ENCODE measurements at regions not wholly inside any gene's neighbourhood (a gene's known extent, or its start where the extent isn't known, plus 50 kb on each side); places are given as distances from the start of the nearest gene placed in this dataset.
A peak's percentile ranks its signal among the peaks of the same experiment; 100 is the strongest.

GRCh38 chr20:11170025-11170424 is 496.2 kb upstream of the JAG1 start:
- H3K27ac ChIP-seq: peak overlapping the region; percentile 60 to 66
- H3K9me3 ChIP-seq: no peaks in the 10 kb centered on the region
- H3K27me3 ChIP-seq: no peaks in the 10 kb centered on the region
- H3K4me1 ChIP-seq: peaks cover 0 to 44% (median 11%) of the 10 kb centered on the region in 4 donors
- no peak for TF ChIP-seq CTCF (IDR thresholded peaks at IDR 0.05)
- intact Hi-C loops (cut with DNase I; ENCODE audit: low total_unique reads): no loop called here
- no peak overlapping the region for H3K4me3 ChIP-seq
- no peaks in the 10 kb centered on the region for H3K36me3 ChIP-seq
- DNase-seq: no peak

- H3K4me1 ChIP-seq: peaks cover 0 to 50% (median 13%) of the 10 kb centered on the region in 4 donors
- no peak overlapping the region for H3K4me3 ChIP-seq
- no peak for DNase-seq
- intact Hi-C loops (cut with DNase I; ENCODE audit: low total_unique reads): no loop called here
- no peak for TF ChIP-seq CTCF (IDR thresholded peaks at IDR 0.05)
- peak overlapping the region; percentile 60 to 66 for H3K27ac ChIP-seq
- no peaks in the 10 kb centered on the region for H3K36me3 ChIP-seq
- no peaks in the 10 kb centered on the region for H3K27me3 ChIP-seq
- no peaks in the 10 kb centered on the region for H3K9me3 ChIP-seq
Observed at GRCh38 chr20:11170565-11170964, 496.8 kb upstream of the JAG1 start.

GRCh38 chr20:11172881-11173280 is 499.1 kb upstream of the JAG1 start:
- intact Hi-C loops (cut with DNase I; ENCODE audit: low total_unique reads): no loop called here
- no peaks in the 10 kb centered on the region for H3K9me3 ChIP-seq
- H3K27me3 ChIP-seq: no peaks in the 10 kb centered on the region
- no peak for DNase-seq
- H3K4me1 ChIP-seq: peaks cover 0 to 57% (median 14%) of the 10 kb centered on the region in 4 donors
- H3K36me3 ChIP-seq: no peaks in the 10 kb centered on the region
- H3K4me3 ChIP-seq: no peak overlapping the region
- no peak overlapping the region for H3K27ac ChIP-seq
- TF ChIP-seq CTCF (IDR thresholded peaks at IDR 0.05): no peak

GRCh38 chr20:11173916-11174315 is 500.1 kb upstream of the JAG1 start:
- no peak for TF ChIP-seq CTCF (IDR thresholded peaks at IDR 0.05)
- Histone ChIP-seq H3K9me3 (no peaks in the 10 kb centered on the region), H3K4me3 (no peak overlapping the region), H3K27me3 (no peaks in the 10 kb centered on the region), H3K36me3 (no peaks in the 10 kb centered on the region), H3K4me1 (peaks cover 0 to 65% (median 15%) of the 10 kb centered on the region in 4 donors), H3K27ac (no peak overlapping the region)
- no peak for DNase-seq
- intact Hi-C loops (cut with DNase I; ENCODE audit: low total_unique reads): no loop called here

GRCh38 chr20:11174861-11175260 is 501.1 kb upstream of the JAG1 start:
- no peak for TF ChIP-seq CTCF (IDR thresholded peaks at IDR 0.05)
- peaks cover 0 to 63% (median 12%) of the 10 kb centered on the region in 4 donors for H3K4me1 ChIP-seq
- H3K27me3 ChIP-seq: no peaks in the 10 kb centered on the region
- no peak for DNase-seq
- intact Hi-C loops (cut with DNase I; ENCODE audit: low total_unique reads): no loop called here
- peak overlapping the region; percentile 21 to 54 for H3K27ac ChIP-seq
- H3K36me3 ChIP-seq: no peaks in the 10 kb centered on the region
- H3K9me3 ChIP-seq: no peaks in the 10 kb centered on the region
- no peak overlapping the region for H3K4me3 ChIP-seq

- Histone ChIP-seq H3K4me1 (peaks cover 0 to 48% (median 7%) of the 10 kb centered on the region in 4 donors), H3K27me3 (no peaks in the 10 kb centered on the region), H3K4me3 (no peak overlapping the region), H3K9me3 (no peaks in the 10 kb centered on the region), H3K27ac (no peak overlapping the region), H3K36me3 (no peaks in the 10 kb centered on the region)
- intact Hi-C loops (cut with DNase I; ENCODE audit: low total_unique reads): no loop called here
- no peak for TF ChIP-seq CTCF (IDR thresholded peaks at IDR 0.05)
- no peak for DNase-seq
Observed at GRCh38 chr20:11176431-11176830, 502.6 kb upstream of the JAG1 start.

Data from tibial artery (tissue), 4 donors.